Nucleus accumbens (tissue), 56 donors: ENCODE measurements at regions not wholly inside any gene's neighbourhood (a gene's known extent, or its start where the extent isn't known, plus 50 kb on each side); places are given as distances from the start of the nearest gene placed in this dataset.

Experiments used
- DNase-seq, 56 donors: peaks; one replicate each; lab custom pipeline; 2025; lab: John Stamatoyannopoulos, UW

GRCh38 chr14:84390010-84390409 lies 1139.9 kb upstream of the FLRT2 start:
- no peak for DNase-seq

DNA sequence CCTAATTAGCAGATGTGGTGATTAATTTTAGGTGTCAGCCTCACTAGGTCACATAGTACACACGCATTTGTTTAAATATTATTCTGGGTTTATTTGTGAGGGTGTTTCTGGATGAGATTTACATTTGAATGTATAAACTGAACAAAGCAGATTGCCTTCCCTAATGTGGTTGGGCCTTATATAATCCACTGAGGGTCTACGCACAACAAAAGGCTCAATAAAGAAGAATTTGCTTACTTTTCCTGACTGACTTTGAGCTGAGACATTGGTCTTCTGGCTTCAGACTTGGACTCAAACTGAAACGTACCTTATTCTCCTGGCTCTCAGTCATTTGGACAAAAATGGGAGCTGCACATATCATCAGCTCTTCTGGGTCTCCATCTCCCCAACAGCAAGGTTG lies 1132.3 kb upstream of the FLRT2 start:
- DNase-seq = no peak

DNA sequence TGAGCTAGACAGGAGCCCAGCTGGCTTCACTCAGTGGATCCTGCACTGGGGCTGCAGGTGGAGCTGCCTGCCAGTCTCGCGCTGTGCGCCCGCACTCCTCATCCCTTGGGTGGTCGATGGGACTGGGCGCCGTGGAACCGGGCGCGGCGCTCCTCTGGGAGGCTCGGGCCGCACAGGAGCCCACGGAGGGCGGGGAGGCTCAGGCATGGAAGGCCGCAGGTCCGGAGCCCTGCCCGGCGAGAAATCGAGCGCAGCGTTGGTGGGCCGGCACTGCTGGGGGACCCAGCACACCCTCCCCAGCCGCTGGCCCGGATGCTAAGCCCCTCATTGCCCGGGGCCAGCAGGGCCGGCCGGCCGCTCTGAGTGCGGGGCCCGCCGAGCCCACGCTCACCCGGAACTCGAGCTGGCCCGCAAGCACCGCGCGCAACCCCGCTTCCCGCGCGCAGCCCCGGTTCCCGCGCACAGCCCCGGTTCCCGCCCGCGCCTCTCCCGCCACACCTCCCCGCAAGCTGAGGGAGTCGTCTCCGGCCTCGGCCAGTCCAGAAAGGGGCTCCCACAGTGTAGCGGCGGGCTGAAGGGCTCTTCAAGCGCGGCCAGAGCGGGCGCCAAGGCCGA lies 1130.5 kb upstream of the FLRT2 start:
- no peak for DNase-seq

DNA sequence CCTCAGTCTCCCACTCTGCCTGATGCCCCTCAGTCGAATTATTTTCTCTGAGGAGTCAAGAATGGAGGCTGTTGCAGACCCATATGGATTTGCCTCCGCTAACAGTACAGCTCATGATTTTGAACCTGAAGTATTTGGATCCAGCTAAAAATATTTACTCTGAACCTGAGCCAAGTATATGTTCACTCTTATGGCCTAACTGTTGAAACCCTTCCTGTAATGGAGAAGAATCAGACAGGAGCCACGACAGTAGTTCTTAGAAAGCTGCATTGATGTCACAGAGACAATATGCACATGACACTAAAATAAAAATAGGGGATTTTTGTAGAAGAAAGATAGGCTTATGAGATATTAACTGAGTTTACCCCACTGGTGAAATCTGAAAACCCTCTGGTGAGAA lies 1128.3 kb upstream of the FLRT2 start:
- no peak for DNase-seq

GRCh38 chr14:84403585-84403984 lies 1126.4 kb upstream of the FLRT2 start:
- no peak for DNase-seq

GRCh38 chr14:84404246-84404645 lies 1125.7 kb upstream of the FLRT2 start:
- no peak for DNase-seq

- DNase-seq = no peak
Observed at GRCh38 chr14:84409435-84409834, 1120.5 kb upstream of the FLRT2 start.

GRCh38 chr14:84410344-84410743 lies 1119.6 kb upstream of the FLRT2 start:
- no peak for DNase-seq

- no peak for DNase-seq
Observed at GRCh38 chr14:84420221-84420620, 1109.7 kb upstream of the FLRT2 start.

DNA sequence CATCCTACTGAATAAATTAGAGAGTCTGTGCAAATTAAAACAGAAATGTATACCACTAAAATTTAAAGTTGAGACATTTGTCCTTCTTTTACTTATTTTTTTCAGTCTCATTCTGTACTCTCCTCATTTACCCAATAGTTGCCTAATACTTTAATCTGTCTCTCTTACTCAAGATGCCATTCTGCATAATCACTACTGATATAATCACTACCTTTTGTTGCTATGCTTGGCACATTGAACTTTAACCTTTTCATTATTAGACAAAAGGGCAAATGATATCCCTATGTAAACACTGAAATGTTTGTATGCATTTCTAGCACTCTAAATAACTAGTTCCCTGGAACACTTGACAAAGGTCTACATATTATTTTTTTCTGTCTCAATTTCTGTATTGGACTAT lies 1108.3 kb upstream of the FLRT2 start:
- no peak for DNase-seq

GRCh38 chr14:84425968-84426367 lies 1104.0 kb upstream of the FLRT2 start:
- DNase-seq = no peak

GRCh38 chr14:84432676-84433075 lies 1097.3 kb upstream of the FLRT2 start:
- DNase-seq = no peak

DNA sequence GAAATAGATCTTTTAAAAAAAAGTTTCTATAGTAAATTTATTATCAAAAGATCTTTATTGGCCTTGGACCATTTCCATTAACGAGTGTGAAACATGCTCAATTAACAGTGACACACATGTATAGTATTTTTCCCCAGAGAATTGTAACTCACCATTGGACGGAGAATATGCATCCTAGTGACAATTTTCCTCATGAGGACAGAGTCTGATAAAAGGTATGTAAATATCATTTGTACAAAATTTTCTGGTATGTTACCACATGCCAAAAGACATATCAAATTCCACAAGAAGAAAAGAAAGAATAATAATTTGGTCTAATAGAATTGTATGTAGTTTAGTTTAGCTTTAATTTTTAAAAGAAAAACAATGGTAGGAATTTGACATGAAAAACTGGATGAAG lies 1096.0 kb upstream of the FLRT2 start:
- no peak for DNase-seq

- no peak for DNase-seq
Observed at GRCh38 chr14:84435820-84436324, 1094.1 kb upstream of the FLRT2 start.

- DNase-seq = no peak
Observed at GRCh38 chr14:84436528-84436927, 1093.4 kb upstream of the FLRT2 start.

DNA sequence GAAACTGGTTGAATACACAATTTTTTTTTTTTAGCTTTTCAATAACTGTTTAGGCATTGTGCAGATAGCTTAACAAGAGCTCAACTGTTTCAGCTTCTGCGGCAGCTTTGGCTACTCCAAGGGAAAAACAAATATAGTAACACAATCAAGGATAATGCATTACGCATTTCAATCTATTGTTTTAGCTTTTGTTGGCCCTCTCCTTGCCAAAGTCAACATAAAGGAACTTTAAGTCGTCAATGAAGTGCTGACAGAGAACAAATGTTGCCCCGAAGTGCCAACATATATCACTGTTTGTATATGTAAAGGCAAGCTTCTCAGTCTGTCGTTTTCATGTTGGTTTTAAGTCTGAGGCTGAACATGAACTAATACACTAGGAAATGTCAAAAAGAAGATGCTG lies 1087.4 kb upstream of the FLRT2 start:
- DNase-seq = no peak

DNA sequence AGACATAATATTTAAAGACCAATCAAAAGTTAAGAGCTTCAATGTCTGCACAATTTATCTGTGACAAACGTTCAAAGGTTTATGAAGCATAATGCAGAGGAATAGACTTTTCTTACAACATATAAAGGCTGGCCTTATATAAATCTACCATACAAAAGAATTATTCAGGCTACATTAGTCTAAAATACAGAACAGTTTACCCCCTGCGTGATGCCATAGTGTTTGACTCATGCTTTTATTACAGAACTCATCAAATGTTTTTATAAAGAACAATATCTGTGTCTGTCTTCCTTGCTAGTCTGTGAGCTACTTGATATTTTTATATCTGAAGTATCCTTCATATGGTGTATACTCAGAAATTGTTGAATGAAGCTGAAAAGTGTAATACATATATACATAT lies 1084.5 kb upstream of the FLRT2 start:
- no peak for DNase-seq

- no peak for DNase-seq
Observed at GRCh38 chr14:84446250-84446649, 1083.7 kb upstream of the FLRT2 start.

GRCh38 chr14:84453307-84453950 lies 1076.5 kb upstream of the FLRT2 start:
- no peak for DNase-seq

DNA sequence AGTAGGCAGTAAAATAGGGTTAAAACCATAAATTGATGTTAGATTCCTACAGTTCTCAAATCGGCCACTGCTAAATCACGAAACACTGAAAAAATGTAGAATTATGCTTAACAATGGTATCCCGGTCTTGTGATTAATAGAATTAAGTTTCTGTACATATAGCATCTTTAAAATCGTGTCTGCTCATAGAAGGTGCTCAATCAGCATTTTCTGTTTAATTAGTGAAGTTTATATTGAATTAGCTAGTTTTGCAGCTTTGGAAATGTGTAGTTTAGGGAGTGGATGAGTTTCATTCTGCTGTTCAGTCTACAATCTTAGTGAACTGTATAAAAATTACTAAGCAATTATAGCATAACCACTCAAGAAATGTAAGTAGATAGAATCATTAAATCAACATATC lies 1075.8 kb upstream of the FLRT2 start:
- DNase-seq = no peak

DNA sequence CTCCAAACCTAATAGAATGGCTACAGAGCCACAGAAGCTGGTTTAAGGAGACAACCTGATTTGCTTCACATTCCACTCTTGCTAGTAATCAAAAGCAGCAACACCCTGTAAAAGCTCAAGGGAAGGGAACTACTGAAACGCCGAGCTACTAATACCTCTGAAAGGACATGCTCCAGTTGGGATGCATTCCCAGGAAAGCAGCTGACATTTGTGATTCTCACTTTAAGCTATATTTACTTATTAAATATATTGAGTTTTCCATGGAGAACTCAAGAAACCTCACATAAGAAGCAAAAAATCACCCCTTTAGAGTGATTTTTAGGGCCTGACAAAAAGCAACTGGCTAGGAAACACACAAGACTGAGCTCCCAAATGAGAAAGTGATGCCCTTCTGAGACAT lies 1073.0 kb upstream of the FLRT2 start:
- no peak for DNase-seq

GRCh38 chr14:84458881-84459280 lies 1071.1 kb upstream of the FLRT2 start:
- peak in 7 of 56 donors; percentile 1 to 14 (median 3) for DNase-seq

- no peak for DNase-seq
Observed at GRCh38 chr14:84465880-84466279, 1064.1 kb upstream of the FLRT2 start.
